HFF-Myc (cell line): ENCODE measurements at regions not wholly inside any gene's neighbourhood (a gene's known extent, or its start where the extent isn't known, plus 50 kb on each side); places are given as distances from the start of the nearest gene placed in this dataset.
"Not testable (repeated sequence)": the region's sequence is repeated elsewhere in the genome, so short reads cannot be mapped to it uniquely, and the experiment has no call there.

Experiments
- DNase-seq: peaks from one replicate; pipeline ENCODE4 v3.0.0-alpha.2; 2011; ENCODE audit warnings: low read depth; ENCODE audit errors: extremely low read depth
- H3K4me3 ChIP-seq: replicated peaks from 2 replicates; pipeline ENCODE4 v1.5.1; 2011; ENCODE audit warnings: low read depth, mild to moderate bottlenecking, control low read depth, low read length
- CTCF ChIP-seq: IDR thresholded peaks from 2 replicates; pipeline ENCODE4 v1.5.1; 2012; ENCODE audit warnings: mild to moderate bottlenecking, low read depth, low read length, control low read depth; ENCODE audit errors: missing control alignments

- no peak for TF ChIP-seq CTCF
- no peak overlapping the region for H3K4me3 ChIP-seq
- DNase-seq = no peak
Observed at GRCh38 chr11:33445761-33446161, 188.6 kb downstream of the HIPK3 start.

GRCh38 chr11:33444835-33445594, 187.8 kb downstream of the HIPK3 start:
- no peak for DNase-seq
- no peak for TF ChIP-seq CTCF
- no peak overlapping the region for H3K4me3 ChIP-seq

- no peak for DNase-seq
Observed at GRCh38 chr11:33443684-33444083, 186.5 kb downstream of the HIPK3 start.

GRCh38 chr11:33438301-33438700, 181.1 kb downstream of the HIPK3 start:
- TF ChIP-seq CTCF = no peak
- no peak for DNase-seq
- H3K4me3 ChIP-seq = no peak overlapping the region

More at GRCh38 chr11:33443684-33444083, 186.5 kb downstream of the HIPK3 start:
- TF ChIP-seq CTCF = no peak
- no peak overlapping the region for H3K4me3 ChIP-seq

GRCh38 chr11:33437529-33437928, 180.3 kb downstream of the HIPK3 start:
- DNase-seq = no peak
- H3K4me3 ChIP-seq = no peak overlapping the region
- TF ChIP-seq CTCF = no peak

- H3K4me3 ChIP-seq = no peak overlapping the region
- TF ChIP-seq CTCF = no peak
- DNase-seq = no peak
Observed at GRCh38 chr11:33435216-33435615, 178.0 kb downstream of the HIPK3 start.

GRCh38 chr11:33434294-33434693, 177.1 kb downstream of the HIPK3 start:
- no peak for TF ChIP-seq CTCF
- H3K4me3 ChIP-seq = no peak overlapping the region
- DNase-seq = no peak

- not testable (repeated sequence) for DNase-seq, H3K4me3 ChIP-seq
Observed at GRCh38 chr11:33428435-33428834, 171.3 kb downstream of the HIPK3 start.
